H54 (cell line): ENCODE measurements at regions not wholly inside any gene's neighbourhood (a gene's known extent, or its start where the extent isn't known, plus 50 kb on each side); places are given as distances from the start of the nearest gene placed in this dataset.
A peak's percentile ranks its signal among the peaks of the same experiment; 100 is the strongest.

Source experiments
- DNase-seq: peaks from one replicate; pipeline ENCODE4 v3.0.0; 2011; ENCODE audit warnings: low spot score, mixed read lengths; ENCODE audit not compliant: insufficient read length
- FAIRE-seq: peaks from 3 replicates; lab custom pipeline; 2011; peaks lifted over from hg19 to GRCh38; lab: Jason Lieb, UNC
- POLR2A ChIP-seq: IDR thresholded peaks from 2 replicates; pipeline ENCODE4 v1.6.1; 2011; ENCODE audit warnings: low read depth, mild to moderate bottlenecking, low read length

GRCh38 chr17:71334048-71334751, 786.6 kb upstream of the SOX9 start:
- FAIRE-seq (peak; percentile 85), DNase-seq (no peak)
- TF ChIP-seq POLR2A = no peak

- DNase-seq (no peak), FAIRE-seq (peak; percentile 27)
- no peak for TF ChIP-seq POLR2A
Observed at GRCh38 chr17:71335212-71335611, 785.6 kb upstream of the SOX9 start.

GRCh38 chr17:71337938-71338337, 782.9 kb upstream of the SOX9 start:
- FAIRE-seq (no peak), DNase-seq (no peak)
- TF ChIP-seq POLR2A = no peak

GRCh38 chr17:71338396-71338795, 782.4 kb upstream of the SOX9 start:
- FAIRE-seq (peak; percentile 92), DNase-seq (peak; percentile 15)
- TF ChIP-seq POLR2A = no peak

- no peak for DNase-seq
- FAIRE-seq = no peak
- TF ChIP-seq POLR2A = no peak
Observed at GRCh38 chr17:71339206-71339605, 781.6 kb upstream of the SOX9 start.

GRCh38 chr17:71342737-71343136, 778.1 kb upstream of the SOX9 start:
- FAIRE-seq (peak; percentile 61), DNase-seq (peak; percentile 7)
- no peak for TF ChIP-seq POLR2A

GRCh38 chr17:71349908-71350600, 770.8 kb upstream of the SOX9 start:
- DNase-seq (no peak), FAIRE-seq (no peak)

GRCh38 chr17:71360301-71360700, 760.5 kb upstream of the SOX9 start:
- no peak for TF ChIP-seq POLR2A
- DNase-seq = no peak
- no peak for FAIRE-seq

More at GRCh38 chr17:71349908-71350600, 770.8 kb upstream of the SOX9 start:
- no peak for TF ChIP-seq POLR2A

- DNase-seq (no peak), FAIRE-seq (no peak)
- TF ChIP-seq POLR2A = no peak
Observed at GRCh38 chr17:71361656-71362450, 759.0 kb upstream of the SOX9 start.

GRCh38 chr17:71363661-71364060, 757.2 kb upstream of the SOX9 start:
- DNase-seq (no peak), FAIRE-seq (no peak)
- TF ChIP-seq POLR2A = no peak

- no peak for TF ChIP-seq POLR2A
- no peak for DNase-seq
- no peak for FAIRE-seq
Observed at GRCh38 chr17:71371809-71372208, 749.0 kb upstream of the SOX9 start.

GRCh38 chr17:71375948-71376347, 744.9 kb upstream of the SOX9 start:
- no peak for TF ChIP-seq POLR2A
- DNase-seq (no peak), FAIRE-seq (no peak)

- TF ChIP-seq POLR2A = no peak
- FAIRE-seq (no peak), DNase-seq (no peak)
Observed at GRCh38 chr17:71376933-71377332, 743.9 kb upstream of the SOX9 start.

GRCh38 chr17:71378036-71378435, 742.8 kb upstream of the SOX9 start:
- no peak for TF ChIP-seq POLR2A
- DNase-seq (no peak), FAIRE-seq (peak; percentile 62)
